ENCODE measurements at regions not wholly inside any gene's neighbourhood (a gene's known extent, or its start where the extent isn't known, plus 50 kb on each side); places are given as distances from the start of the nearest gene placed in this dataset.
A peak's percentile ranks its signal among the peaks of the same experiment; 100 is the strongest.

GRCh38 chr10:36256166-36256565, 614.1 kb upstream of the FZD8 start:
- Histone ChIP-seq H3K4me3 (ENCODE audit: low read depth, low read length, poor library complexity, severe bottlenecking) (no peak overlapping the region), H3K4me1 (ENCODE audit: insufficient read depth, low read length, poor library complexity, severe bottlenecking) (peaks cover 13% of the 10 kb centered on the region), H3K27ac (ENCODE audit: low read depth, low read length, poor library complexity, severe bottlenecking) (peak overlapping the region; percentile 1), H3K9me3 (ENCODE audit: low read depth, low read length, poor library complexity, severe bottlenecking) (no peaks in the 10 kb centered on the region), H3K36me3 (ENCODE audit: insufficient read depth, low read length, poor library complexity, severe bottlenecking) (no peaks in the 10 kb centered on the region), H3K27me3 (replicated peaks; ENCODE audit: insufficient read depth, low read depth, low read length, poor library complexity) (no peaks in the 10 kb centered on the region)
- DNase-seq (ENCODE audit: low spot score), result peak; percentile 23
- no TSS peak for BruUV-seq (replicated peaks)
- no peak for TF ChIP-seq EZH2 (IDR thresholded peaks at IDR 0.05; ENCODE audit: borderline replicate concordance, low read depth, low read length, poor library complexity, severe bottlenecking)
- no peak for TF ChIP-seq CTCF (conservative IDR thresholded peaks at IDR 0.05; ENCODE audit: low read depth, low read length)
- CTCF ChIA-PET, result no interaction called here
- intact Hi-C loops (cut with micrococcal nuclease; ENCODE audit: unreplicated experiment), result no loop called here
- POLR2A ChIA-PET (ENCODE audit: low non-redundant PET), result no interaction called here

GRCh38 chr10:36254199-36254598, 612.1 kb upstream of the FZD8 start:
- Histone ChIP-seq H3K27ac (ENCODE audit: low read depth, low read length, poor library complexity, severe bottlenecking) (no peak overlapping the region), H3K4me1 (ENCODE audit: insufficient read depth, low read length, poor library complexity, severe bottlenecking) (peaks cover 13% of the 10 kb centered on the region), H3K36me3 (ENCODE audit: insufficient read depth, low read length, poor library complexity, severe bottlenecking) (no peaks in the 10 kb centered on the region), H3K27me3 (replicated peaks; ENCODE audit: insufficient read depth, low read depth, low read length, poor library complexity) (no peaks in the 10 kb centered on the region), H3K9me3 (ENCODE audit: low read depth, low read length, poor library complexity, severe bottlenecking) (no peaks in the 10 kb centered on the region), H3K4me3 (ENCODE audit: low read depth, low read length, poor library complexity, severe bottlenecking) (no peak overlapping the region)
- POLR2A ChIA-PET (ENCODE audit: low non-redundant PET), result no interaction called here
- TF ChIP-seq CTCF (conservative IDR thresholded peaks at IDR 0.05; ENCODE audit: low read depth, low read length) (no peak), EZH2 (IDR thresholded peaks at IDR 0.05; ENCODE audit: borderline replicate concordance, low read depth, low read length, poor library complexity, severe bottlenecking) (no peak)
- BruUV-seq (replicated peaks), result no TSS peak
- intact Hi-C loops (cut with micrococcal nuclease; ENCODE audit: unreplicated experiment), result no loop called here
- CTCF ChIA-PET, result no interaction called here
- DNase-seq (ENCODE audit: low spot score), result peak; percentile 60

GRCh38 chr10:36253731-36254130, 611.6 kb upstream of the FZD8 start:
- no peak for TF ChIP-seq EZH2 (IDR thresholded peaks at IDR 0.05; ENCODE audit: borderline replicate concordance, low read depth, low read length, poor library complexity, severe bottlenecking)
- no peak for TF ChIP-seq CTCF (conservative IDR thresholded peaks at IDR 0.05; ENCODE audit: low read depth, low read length)
- Histone ChIP-seq H3K9me3 (ENCODE audit: low read depth, low read length, poor library complexity, severe bottlenecking) (no peaks in the 10 kb centered on the region), H3K4me1 (ENCODE audit: insufficient read depth, low read length, poor library complexity, severe bottlenecking) (peaks cover 13% of the 10 kb centered on the region), H3K27ac (ENCODE audit: low read depth, low read length, poor library complexity, severe bottlenecking) (no peak overlapping the region), H3K36me3 (ENCODE audit: insufficient read depth, low read length, poor library complexity, severe bottlenecking) (no peaks in the 10 kb centered on the region), H3K4me3 (ENCODE audit: low read depth, low read length, poor library complexity, severe bottlenecking) (no peak overlapping the region), H3K27me3 (replicated peaks; ENCODE audit: insufficient read depth, low read depth, low read length, poor library complexity) (no peaks in the 10 kb centered on the region)
- CTCF ChIA-PET, result no interaction called here
- no peak for DNase-seq (ENCODE audit: low spot score)
- no TSS peak for BruUV-seq (replicated peaks)
- POLR2A ChIA-PET (ENCODE audit: low non-redundant PET), result no interaction called here
- intact Hi-C loops (cut with micrococcal nuclease; ENCODE audit: unreplicated experiment), result no loop called here

Data from A673 (cell line).